GM23338 (cell line): ENCODE measurements at regions not wholly inside any gene's neighbourhood (a gene's known extent, or its start where the extent isn't known, plus 50 kb on each side); places are given as distances from the start of the nearest gene placed in this dataset.
A peak's percentile ranks its signal among the peaks of the same experiment; 100 is the strongest.

ENCODE experiments used
- ATAC-seq: fragments of 200-7000 bp; cut with Tn5 transposase; 3 replicates; pipeline ENCODE4 v1.9.1; 2020
- DNase-seq: peaks from one replicate; pipeline ENCODE4 v3.0.0-alpha.2; 2015; ENCODE audit warnings: low spot score
- H2AFZ ChIP-seq: fragments of 200-600 bp; sonication (generic); 2 replicates; pipeline ENCODE4 v1.8.0; 2016; ENCODE audit warnings: antibody characterized with exemption, mild to moderate bottlenecking, moderate library complexity
- H3F3A ChIP-seq: fragments of 200-600 bp; sonication (generic); replicated peaks from 2 replicates; pipeline ENCODE4 v1.8.0; 2017; ENCODE audit warnings: antibody characterized with exemption, mixed run types, low read depth
- H3K27ac ChIP-seq: fragments of 200-600 bp; sonication (generic); 2 replicates; pipeline ENCODE4 v1.6.1; 2016; ENCODE audit warnings: low read depth
- H3K27me3 ChIP-seq: fragments of 200-600 bp; sonication (generic); 2 replicates; pipeline ENCODE4 v1.8.0; 2016; ENCODE audit warnings: mild to moderate bottlenecking, mixed run types, moderate library complexity; ENCODE audit not compliant: insufficient read depth
- H3K36me3 ChIP-seq: fragments of 200-600 bp; sonication (generic); 2 replicates; pipeline ENCODE4 v1.8.0; 2016; ENCODE audit warnings: mild to moderate bottlenecking; ENCODE audit not compliant: insufficient read depth
- H3K4me1 ChIP-seq: fragments of 200-600 bp; sonication (generic); 2 replicates; pipeline ENCODE4 v1.8.0; 2016; ENCODE audit warnings: mild to moderate bottlenecking, moderate library complexity; ENCODE audit not compliant: insufficient read depth
- H3K4me2 ChIP-seq: fragments of 200-600 bp; sonication (generic); 2 replicates; pipeline ENCODE4 v1.7.1; 2017; ENCODE audit warnings: mixed run types
- H3K4me3 ChIP-seq: fragments of 200-600 bp; sonication (generic); 2 replicates; pipeline ENCODE4 v1.6.1; 2016; ENCODE audit warnings: mixed run types
- H3K79me2 ChIP-seq: fragments of 200-600 bp; sonication (generic); replicated peaks from 2 replicates; pipeline ENCODE4 v1.8.0; 2017; ENCODE audit warnings: mild to moderate bottlenecking; ENCODE audit not compliant: insufficient read depth
- H3K9me2 ChIP-seq: fragments of 200-600 bp; sonication (generic); 2 replicates; pipeline ENCODE4 v1.8.0; 2017; ENCODE audit not compliant: insufficient read depth
- H4K20me1 ChIP-seq: fragments of 200-600 bp; sonication (generic); replicated peaks from 2 replicates; pipeline ENCODE4 v1.8.0; 2017; ENCODE audit warnings: mild to moderate bottlenecking; ENCODE audit not compliant: insufficient read depth
- H3K27ac Mint-ChIP-seq: 2 replicates; pipeline ENCODE4 v1.8.0; 2020; ENCODE audit warnings: inconsistent platforms, mild to moderate bottlenecking, moderate library complexity, mixed read lengths
- H3K27me3 Mint-ChIP-seq: 3 replicates; pipeline ENCODE4 v1.8.0; 2022; ENCODE audit warnings: low read depth, mild to moderate bottlenecking, moderate library complexity, mixed read lengths, inconsistent platforms; ENCODE audit not compliant: insufficient read depth, poor library complexity
- H3K36me3 Mint-ChIP-seq: 3 replicates; pipeline ENCODE4 v1.8.0; 2021; ENCODE audit warnings: low read depth, mild to moderate bottlenecking, inconsistent platforms, moderate library complexity, mixed read lengths
- H3K4me1 Mint-ChIP-seq: 3 replicates; pipeline ENCODE4 v1.8.0; 2020; ENCODE audit warnings: mild to moderate bottlenecking, inconsistent platforms, mixed read lengths
- H3K4me3 Mint-ChIP-seq: 3 replicates; pipeline ENCODE4 v1.8.0; 2021; ENCODE audit warnings: moderate library complexity, mild to moderate bottlenecking, inconsistent platforms, mixed read lengths
- H3K9me3 Mint-ChIP-seq: 3 replicates; pipeline ENCODE4 v1.8.0; 2020; ENCODE audit warnings: moderate library complexity, mild to moderate bottlenecking, inconsistent platforms, mixed read lengths
- CREB1 ChIP-seq: fragments of 250-450 bp; sonication (Bioruptor Pico); IDR thresholded peaks from 2 replicates; pipeline ENCODE4 v1.5.0; 2020; ENCODE audit warnings: low read depth, mild to moderate bottlenecking, moderate library complexity
- ETS1 ChIP-seq: IDR thresholded peaks from 2 replicates; pipeline ENCODE4 v1.6.1; 2016; ENCODE audit warnings: antibody characterized with exemption
- EZH2 ChIP-seq: fragments of 200-600 bp; sonication (generic); IDR thresholded peaks from one replicate; pipeline ENCODE4 v1.8.0; 2017; ENCODE audit warnings: antibody characterized with exemption, mild to moderate bottlenecking, low read depth; ENCODE audit not compliant: unreplicated experiment
- EZH2phosphoT487 ChIP-seq: fragments of 200-600 bp; sonication (generic); IDR thresholded peaks from one replicate; pipeline ENCODE4 v1.8.1; 2018; ENCODE audit warnings: antibody characterized with exemption; ENCODE audit not compliant: unreplicated experiment
- JUNB ChIP-seq: IDR thresholded peaks from one replicate; pipeline ENCODE4 v1.6.1; 2016; ENCODE audit warnings: antibody characterized with exemption; ENCODE audit not compliant: unreplicated experiment
- NANOG ChIP-seq: IDR thresholded peaks from 2 replicates; pipeline ENCODE4 v1.6.1; 2016; ENCODE audit warnings: antibody characterized with exemption, borderline replicate concordance
- POLR2AphosphoS5 ChIP-seq: IDR thresholded peaks from 2 replicates; pipeline ENCODE4 v1.6.1; 2016; ENCODE audit warnings: antibody characterized with exemption, low read depth
- REST ChIP-seq: IDR thresholded peaks from one replicate; pipeline ENCODE4 v1.6.1; 2018; ENCODE audit warnings: antibody characterized with exemption; ENCODE audit not compliant: unreplicated experiment
- STAT1 ChIP-seq: IDR thresholded peaks from one replicate; pipeline ENCODE4 v1.6.1; 2016; ENCODE audit warnings: antibody characterized with exemption; ENCODE audit not compliant: unreplicated experiment
- ZNF114 ChIP-seq: fragments of 250-450 bp; sonication (Bioruptor Pico); IDR thresholded peaks from 2 replicates; pipeline ENCODE4 v1.5.0; 2020; ENCODE audit warnings: mild to moderate bottlenecking, moderate library complexity
- ZNF331 ChIP-seq: fragments of 250-450 bp; sonication (Bioruptor Pico); IDR thresholded peaks from 2 replicates; pipeline ENCODE4 v1.5.0; 2020; ENCODE audit warnings: low read depth, mild to moderate bottlenecking, moderate library complexity
- TF ChIP-seq, protein P1 (sequence below): fragments of 250-450 bp; sonication (Bioruptor Pico); IDR thresholded peaks from 2 replicates; pipeline ENCODE4 v1.5.0; 2020; ENCODE audit warnings: mild to moderate bottlenecking, moderate library complexity

DNA sequence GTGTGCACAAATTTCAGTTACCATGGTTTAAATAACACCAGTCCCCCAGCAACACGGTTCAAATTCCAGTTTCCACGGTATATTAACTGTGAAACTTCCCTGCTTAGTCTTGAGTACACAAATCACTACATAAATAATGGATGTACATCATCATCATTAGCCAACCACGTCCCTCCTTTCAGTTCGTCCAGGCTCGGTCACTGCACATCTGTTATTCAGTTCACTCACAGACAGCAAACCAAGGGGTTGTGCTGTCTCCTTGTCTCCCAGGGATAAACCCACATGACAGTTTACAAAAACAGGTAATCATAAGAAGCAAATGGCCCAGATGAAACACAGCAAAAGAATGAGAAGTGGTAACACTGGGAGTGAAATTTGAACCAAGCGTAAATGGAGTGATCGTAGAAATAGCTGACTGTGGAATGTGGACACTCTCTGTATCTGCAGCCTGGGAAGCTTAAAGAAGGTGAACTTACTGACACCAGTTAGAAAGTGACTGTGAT is 61.0 kb upstream of the RAD23B start:
- no peaks in the 10 kb centered on the region for H3K36me3 Mint-ChIP-seq
- no peak overlapping the region for H3K4me2 ChIP-seq
- H3K4me3 ChIP-seq, result no peak overlapping the region
- H2AFZ ChIP-seq, result peak overlapping the region; percentile 2; the same call in 1 of the 2 replicates
- peaks cover 15% of the 10 kb centered on the region for H3K9me2 ChIP-seq
- H3K9me3 Mint-ChIP-seq, result no peaks in the 10 kb centered on the region
- no peaks in the 10 kb centered on the region for H3K79me2 ChIP-seq
- no peaks in the 10 kb centered on the region for H3K27me3 Mint-ChIP-seq
- H3K4me1 Mint-ChIP-seq, result peaks cover 11% of the 10 kb centered on the region
- no peak overlapping the region for H3K4me3 Mint-ChIP-seq
- H3K27ac ChIP-seq, result no peak overlapping the region
- H4K20me1 ChIP-seq, result no peaks in the 10 kb centered on the region
- H3K4me1 ChIP-seq, result peaks cover 3% of the 10 kb centered on the region
- DNase-seq (no peak), ATAC-seq (no peak)
- no peaks in the 10 kb centered on the region for H3K27me3 ChIP-seq
- no peaks in the 10 kb centered on the region for H3F3A ChIP-seq
- no peak overlapping the region for H3K27ac Mint-ChIP-seq
- TF ChIP-seq ZNF114 (no peak), JUNB (no peak), CREB1 (CRISPR knock-in tag) (no peak), EZH2 (no peak), EZH2phosphoT487 (no peak)
- TF ChIP-seq, protein P1, sequence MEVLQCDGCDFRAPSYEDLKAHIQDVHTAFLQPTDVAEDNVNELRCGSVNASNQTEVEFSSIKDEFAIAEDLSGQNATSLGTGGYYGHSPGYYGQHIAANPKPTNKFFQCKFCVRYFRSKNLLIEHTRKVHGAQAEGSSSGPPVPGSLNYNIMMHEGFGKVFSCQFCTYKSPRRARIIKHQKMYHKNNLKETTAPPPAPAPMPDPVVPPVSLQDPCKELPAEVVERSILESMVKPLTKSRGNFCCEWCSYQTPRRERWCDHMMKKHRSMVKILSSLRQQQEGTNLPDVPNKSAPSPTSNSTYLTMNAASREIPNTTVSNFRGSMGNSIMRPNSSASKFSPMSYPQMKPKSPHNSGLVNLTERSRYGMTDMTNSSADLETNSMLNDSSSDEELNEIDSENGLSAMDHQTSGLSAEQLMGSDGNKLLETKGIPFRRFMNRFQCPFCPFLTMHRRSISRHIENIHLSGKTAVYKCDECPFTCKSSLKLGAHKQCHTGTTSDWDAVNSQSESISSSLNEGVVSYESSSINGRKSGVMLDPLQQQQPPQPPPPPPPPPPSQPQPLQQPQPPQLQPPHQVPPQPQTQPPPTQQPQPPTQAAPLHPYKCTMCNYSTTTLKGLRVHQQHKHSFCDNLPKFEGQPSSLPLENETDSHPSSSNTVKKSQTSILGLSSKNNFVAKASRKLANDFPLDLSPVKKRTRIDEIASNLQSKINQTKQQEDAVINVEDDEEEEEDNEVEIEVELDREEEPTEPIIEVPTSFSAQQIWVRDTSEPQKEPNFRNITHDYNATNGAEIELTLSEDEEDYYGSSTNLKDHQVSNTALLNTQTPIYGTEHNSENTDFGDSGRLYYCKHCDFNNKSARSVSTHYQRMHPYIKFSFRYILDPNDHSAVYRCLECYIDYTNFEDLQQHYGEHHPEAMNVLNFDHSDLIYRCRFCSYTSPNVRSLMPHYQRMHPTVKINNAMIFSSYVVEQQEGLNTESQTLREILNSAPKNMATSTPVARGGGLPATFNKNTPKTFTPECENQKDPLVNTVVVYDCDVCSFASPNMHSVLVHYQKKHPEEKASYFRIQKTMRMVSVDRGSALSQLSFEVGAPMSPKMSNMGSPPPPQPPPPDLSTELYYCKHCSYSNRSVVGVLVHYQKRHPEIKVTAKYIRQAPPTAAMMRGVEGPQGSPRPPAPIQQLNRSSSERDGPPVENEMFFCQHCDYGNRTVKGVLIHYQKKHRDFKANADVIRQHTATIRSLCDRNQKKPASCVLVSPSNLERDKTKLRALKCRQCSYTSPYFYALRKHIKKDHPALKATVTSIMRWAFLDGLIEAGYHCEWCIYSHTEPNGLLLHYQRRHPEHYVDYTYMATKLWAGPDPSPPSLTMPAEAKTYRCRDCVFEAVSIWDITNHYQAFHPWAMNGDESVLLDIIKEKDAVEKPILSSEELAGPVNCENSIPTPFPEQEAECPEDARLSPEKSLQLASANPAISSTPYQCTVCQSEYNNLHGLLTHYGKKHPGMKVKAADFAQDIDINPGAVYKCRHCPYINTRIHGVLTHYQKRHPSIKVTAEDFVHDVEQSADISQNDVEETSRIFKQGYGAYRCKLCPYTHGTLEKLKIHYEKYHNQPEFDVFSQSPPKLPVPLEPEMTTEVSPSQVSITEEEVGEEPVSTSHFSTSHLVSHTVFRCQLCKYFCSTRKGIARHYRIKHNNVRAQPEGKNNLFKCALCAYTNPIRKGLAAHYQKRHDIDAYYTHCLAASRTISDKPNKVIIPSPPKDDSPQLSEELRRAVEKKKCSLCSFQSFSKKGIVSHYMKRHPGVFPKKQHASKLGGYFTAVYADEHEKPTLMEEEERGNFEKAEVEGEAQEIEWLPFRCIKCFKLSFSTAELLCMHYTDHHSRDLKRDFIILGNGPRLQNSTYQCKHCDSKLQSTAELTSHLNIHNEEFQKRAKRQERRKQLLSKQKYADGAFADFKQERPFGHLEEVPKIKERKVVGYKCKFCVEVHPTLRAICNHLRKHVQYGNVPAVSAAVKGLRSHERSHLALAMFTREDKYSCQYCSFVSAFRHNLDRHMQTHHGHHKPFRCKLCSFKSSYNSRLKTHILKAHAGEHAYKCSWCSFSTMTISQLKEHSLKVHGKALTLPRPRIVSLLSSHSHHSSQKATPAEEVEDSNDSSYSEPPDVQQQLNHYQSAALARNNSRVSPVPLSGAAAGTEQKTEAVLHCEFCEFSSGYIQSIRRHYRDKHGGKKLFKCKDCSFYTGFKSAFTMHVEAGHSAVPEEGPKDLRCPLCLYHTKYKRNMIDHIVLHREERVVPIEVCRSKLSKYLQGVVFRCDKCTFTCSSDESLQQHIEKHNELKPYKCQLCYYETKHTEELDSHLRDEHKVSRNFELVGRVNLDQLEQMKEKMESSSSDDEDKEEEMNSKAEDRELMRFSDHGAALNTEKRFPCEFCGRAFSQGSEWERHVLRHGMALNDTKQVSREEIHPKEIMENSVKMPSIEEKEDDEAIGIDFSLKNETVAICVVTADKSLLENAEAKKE, result no peak
- no peaks in the 10 kb centered on the region for H3K36me3 ChIP-seq

DNA sequence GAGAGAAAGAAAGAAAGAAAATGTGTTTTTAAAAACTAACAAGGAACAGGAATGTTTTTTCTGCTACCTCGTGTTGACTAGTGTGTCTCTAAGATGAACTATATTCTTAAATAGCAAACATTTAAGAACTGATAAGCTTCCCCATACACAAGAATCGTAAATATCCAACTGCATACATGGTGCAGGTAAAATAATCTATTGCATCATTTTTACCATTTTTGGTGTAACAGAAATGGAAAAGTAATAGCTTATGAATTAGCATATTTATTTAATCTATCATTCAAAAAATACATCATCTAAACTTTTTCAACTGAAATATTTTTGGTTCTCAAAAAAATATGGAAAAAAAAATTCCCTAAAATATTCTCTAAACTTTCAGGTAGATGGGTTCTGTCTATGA is 59.7 kb upstream of the RAD23B start:
- Histone ChIP-seq H3K36me3 (no peaks in the 10 kb centered on the region), H3K4me2 (no peak overlapping the region), H3K4me3 (no peak overlapping the region), H3K79me2 (no peaks in the 10 kb centered on the region), H3K4me1 (peaks cover 13% of the 10 kb centered on the region), H3F3A (no peaks in the 10 kb centered on the region), H3K27me3 (no peaks in the 10 kb centered on the region), H3K27ac (no peak overlapping the region), H3K9me2 (peaks cover 16% of the 10 kb centered on the region), H4K20me1 (no peaks in the 10 kb centered on the region), H2AFZ (no peak overlapping the region)
- Mint-ChIP-seq H3K4me1 (peaks cover 19% of the 10 kb centered on the region), H3K4me3 (no peak overlapping the region), H3K36me3 (no peaks in the 10 kb centered on the region), H3K9me3 (no peaks in the 10 kb centered on the region), H3K27me3 (no peaks in the 10 kb centered on the region), H3K27ac (no peak overlapping the region)
- DNase-seq (no peak), ATAC-seq (no peak)
- no peak for TF ChIP-seq EZH2phosphoT487
- no peak for TF ChIP-seq ETS1
- TF ChIP-seq CREB1 (CRISPR knock-in tag), result no peak
- no peak for TF ChIP-seq JUNB
- TF ChIP-seq STAT1, result no peak
- TF ChIP-seq NANOG, result no peak
- no peak for TF ChIP-seq ZNF114
- TF ChIP-seq REST, result no peak
- TF ChIP-seq POLR2AphosphoS5, result no peak
- no peak for TF ChIP-seq ZNF331
